ENCODE measurements at regions not wholly inside any gene's neighbourhood (a gene's known extent, or its start where the extent isn't known, plus 50 kb on each side); places are given as distances from the start of the nearest gene placed in this dataset.

- DNase-seq (ENCODE audit: low spot score) = no peak
Observed at GRCh38 chr11:134687548-134687947, 275.5 kb upstream of the B3GAT1 start.

GRCh38 chr11:134686460-134687061 is 274.5 kb upstream of the B3GAT1 start:
- DNase-seq (ENCODE audit: low spot score) = no peak

DNA sequence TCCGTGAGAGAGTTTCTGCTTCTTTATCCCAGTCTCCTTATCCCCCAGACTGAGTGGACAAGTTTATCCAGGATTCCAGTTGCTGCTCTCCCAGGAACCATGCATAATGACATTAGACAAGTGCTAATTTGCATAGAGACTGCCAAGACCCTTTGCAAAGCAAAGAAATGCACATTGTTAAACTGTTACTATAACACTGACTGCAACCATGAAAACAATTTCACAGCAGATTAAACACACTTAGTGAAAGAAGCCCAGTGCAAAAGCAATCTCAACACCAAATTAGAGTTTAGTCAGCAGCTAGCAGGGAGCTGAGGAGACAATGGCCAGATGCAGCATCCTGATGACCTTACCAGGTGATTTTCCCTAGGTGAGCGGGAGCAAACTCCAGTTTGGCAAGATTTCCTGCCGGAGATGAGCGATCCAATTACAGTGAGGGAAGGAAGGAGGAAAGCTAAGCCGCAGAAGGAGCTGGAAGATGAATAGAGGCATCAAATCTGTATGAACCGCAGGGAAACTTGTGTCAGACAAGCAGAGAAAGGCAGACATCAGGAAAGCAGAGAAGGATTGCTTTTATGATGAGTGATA is 273.8 kb upstream of the B3GAT1 start:
- no peak for DNase-seq (ENCODE audit: low spot score)

DNA sequence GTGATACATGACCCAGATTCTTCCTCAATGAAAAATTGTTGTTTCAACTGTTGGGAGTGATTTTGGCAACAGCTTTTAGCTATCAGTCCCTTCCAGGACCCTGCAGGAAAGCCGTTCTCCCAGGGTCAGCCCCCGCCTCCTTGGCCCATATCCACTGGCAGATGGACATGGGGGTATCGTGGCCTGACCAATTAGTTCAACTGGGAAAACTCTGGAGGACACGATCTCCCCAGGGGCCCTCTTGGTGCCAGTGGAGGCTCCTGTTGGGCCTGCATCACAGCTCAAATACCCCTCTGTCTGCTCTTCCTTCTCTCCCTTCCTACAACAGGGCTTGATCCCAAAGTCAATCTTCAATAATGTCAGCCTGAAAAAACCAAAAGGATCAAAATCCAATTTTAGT is 272.5 kb upstream of the B3GAT1 start:
- no peak for DNase-seq (ENCODE audit: low spot score)

- DNase-seq (ENCODE audit: low spot score) = no peak
Observed at GRCh38 chr11:134683860-134684259, 271.8 kb upstream of the B3GAT1 start.

DNA sequence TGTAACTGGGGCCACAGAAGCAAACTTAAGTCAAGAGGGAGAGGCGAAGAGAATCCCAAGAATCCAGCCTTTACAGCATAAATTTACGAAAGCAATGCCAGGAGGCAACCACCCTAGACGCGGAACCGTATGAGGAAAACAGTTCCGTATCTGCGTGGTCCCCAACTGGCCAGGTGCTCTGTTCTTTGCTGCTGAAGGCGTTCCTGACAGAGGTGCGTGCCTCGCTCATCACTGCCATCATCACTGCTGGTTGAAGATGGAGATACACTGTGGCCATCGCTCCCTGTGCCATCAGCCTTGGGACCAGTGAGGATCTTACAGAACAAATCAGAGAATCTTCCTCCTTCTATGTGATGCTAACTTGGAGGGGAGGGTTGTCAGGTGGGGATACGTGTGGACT is 270.5 kb upstream of the B3GAT1 start:
- no peak for DNase-seq (ENCODE audit: low spot score)

- no peak for DNase-seq (ENCODE audit: low spot score)
Observed at GRCh38 chr11:134679592-134679991, 267.6 kb upstream of the B3GAT1 start.

DNA sequence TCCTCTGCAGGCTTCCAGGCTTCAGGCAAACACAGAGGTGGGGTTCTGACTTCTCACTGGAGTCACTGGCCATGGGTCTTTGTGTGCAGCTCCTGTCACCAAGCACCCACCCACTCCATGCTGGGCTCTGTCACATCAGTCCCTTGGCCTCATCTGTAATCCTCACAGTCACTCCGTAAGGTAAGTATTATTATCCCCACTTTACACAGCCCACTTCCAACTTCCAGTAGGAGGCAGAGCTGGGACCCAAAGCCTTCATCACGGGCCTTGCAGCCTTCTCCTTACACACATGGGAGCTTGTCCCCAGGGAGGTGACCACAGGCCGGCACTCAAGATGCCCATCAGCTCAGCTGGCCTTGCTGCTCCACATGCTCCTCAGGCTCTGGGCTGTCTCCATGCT is 266.7 kb upstream of the B3GAT1 start:
- no peak for DNase-seq (ENCODE audit: low spot score)

DNA sequence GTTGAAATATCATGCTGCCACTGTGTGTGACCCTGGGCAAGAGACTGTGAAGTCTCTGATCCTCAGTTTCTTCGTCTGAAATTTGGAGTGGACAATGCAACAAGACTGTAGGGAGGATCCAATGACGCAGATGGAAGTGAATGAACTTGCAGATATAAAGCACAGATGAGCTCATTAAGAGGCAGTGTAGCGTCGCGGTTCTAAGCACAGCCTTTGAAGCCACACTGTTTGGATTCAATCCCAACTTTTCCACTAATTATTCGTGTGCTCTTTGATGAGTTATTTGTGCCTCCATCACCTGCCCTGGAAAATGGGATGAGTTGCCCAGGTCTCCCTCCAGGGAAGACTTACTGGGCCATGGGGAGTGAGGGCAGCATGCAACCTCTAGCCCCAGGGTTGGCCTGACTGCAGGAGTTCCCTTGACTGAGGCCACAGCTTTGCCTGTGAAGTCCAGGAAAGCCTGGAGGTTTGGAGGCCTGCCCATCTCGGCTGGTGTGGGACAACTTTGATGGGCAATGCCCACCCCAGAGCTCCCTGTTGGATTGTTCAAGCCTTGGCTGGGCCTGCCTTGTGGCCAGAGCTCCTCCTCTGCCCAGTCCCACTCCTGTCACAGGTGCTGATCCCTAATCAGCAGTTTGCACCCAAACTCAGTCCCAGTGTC is 266.0 kb upstream of the B3GAT1 start:
- DNase-seq (ENCODE audit: low spot score) = no peak

DNA sequence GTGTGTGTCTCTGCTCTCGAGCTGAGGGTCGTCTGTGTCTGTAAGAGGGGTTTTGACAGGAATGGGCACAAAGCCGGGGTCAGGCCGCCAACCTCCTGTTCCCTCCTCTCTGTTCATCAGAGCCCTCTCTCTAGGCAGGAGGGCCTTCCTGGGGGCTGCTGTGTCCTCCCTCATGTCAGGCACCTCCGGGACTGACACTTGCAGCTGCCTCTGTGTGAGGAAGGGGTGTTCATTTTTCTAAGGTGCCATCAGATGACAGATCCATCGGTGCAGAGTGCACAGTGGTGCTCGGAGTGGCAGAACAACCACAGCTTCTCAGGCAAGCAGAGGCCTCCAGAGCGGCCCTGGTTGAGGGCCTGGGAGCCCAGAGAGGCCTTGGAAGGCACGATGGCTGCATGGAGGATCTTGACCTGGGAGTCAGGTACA is 265.4 kb upstream of the B3GAT1 start:
- DNase-seq (ENCODE audit: low spot score) = no peak

- DNase-seq (ENCODE audit: low spot score) = no peak
Observed at GRCh38 chr11:134676516-134677287, 264.7 kb upstream of the B3GAT1 start.

- no peak for DNase-seq (ENCODE audit: low spot score)
Observed at GRCh38 chr11:134675983-134676382, 263.9 kb upstream of the B3GAT1 start.

DNA sequence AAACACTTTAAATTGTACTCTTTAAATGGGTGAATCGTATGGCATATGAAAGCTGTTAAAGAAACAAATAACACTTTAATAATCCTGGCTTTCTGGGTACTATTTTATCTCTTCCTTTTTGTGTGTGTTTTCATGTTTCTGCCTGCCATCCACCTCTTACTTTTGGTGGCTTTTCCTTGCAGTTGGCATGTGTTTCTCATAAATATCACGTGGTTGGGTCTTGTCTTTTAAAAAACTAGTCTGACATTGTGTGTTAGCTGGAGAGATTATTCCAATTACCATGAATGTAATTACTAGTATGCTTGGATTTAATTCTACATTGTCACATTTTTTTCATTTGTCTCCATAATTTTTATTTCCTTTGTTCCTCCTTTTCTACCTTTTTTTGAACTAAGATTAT is 262.9 kb upstream of the B3GAT1 start:
- DNase-seq (ENCODE audit: low spot score) = no peak

DNA sequence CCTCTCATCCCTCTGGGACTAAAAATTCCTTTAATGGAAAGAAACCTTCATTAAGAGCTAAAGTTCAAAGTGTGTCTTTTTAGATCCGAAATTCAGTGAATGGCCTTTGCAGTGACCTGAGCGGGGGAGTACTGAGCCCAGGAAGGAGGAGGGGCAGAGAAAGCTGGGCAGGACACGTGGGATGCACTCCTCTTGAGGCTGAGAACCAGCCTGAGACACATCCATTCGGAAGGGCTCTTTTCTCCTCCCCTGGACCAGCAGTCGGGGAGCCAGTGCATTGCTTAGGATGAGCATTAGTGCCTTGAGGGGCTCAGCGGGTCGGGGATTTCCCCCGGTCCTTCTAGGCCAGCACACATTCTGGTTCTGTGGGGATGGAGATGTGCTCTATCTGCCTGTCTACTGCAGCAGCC is 258.9 kb upstream of the B3GAT1 start:
- no peak for DNase-seq (ENCODE audit: low spot score)

DNA sequence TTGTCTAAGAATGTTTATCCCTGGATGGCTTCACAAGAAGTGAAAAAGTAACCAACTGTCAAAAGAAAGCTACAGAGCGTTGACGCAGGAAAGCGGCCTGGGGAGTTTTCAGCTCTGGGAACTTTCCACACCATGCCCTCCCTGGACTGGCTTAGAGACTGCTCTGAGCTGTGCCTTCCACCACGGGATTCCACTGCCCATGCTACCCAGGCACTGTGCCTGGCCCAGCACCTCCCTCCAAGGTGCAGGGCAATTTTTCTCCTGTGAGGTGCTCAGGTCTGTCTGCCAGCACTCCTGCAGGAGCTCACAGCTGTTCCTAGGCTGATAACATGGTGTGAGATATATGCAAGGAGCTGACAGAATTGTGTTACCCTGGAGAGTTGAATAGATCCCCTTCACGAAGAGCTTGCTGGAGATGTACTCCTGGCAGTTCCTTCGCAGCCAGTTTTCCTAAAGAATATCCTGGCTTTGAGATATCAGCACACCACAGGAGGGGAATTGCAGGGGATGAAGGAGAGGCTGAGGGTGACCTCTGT is 258.3 kb upstream of the B3GAT1 start:
- DNase-seq (ENCODE audit: low spot score) = no peak

- no peak for DNase-seq (ENCODE audit: low spot score)
Observed at GRCh38 chr11:134669796-134670195, 257.8 kb upstream of the B3GAT1 start.

- no peak for DNase-seq (ENCODE audit: low spot score)
Observed at GRCh38 chr11:134668796-134669195, 256.8 kb upstream of the B3GAT1 start.

DNA sequence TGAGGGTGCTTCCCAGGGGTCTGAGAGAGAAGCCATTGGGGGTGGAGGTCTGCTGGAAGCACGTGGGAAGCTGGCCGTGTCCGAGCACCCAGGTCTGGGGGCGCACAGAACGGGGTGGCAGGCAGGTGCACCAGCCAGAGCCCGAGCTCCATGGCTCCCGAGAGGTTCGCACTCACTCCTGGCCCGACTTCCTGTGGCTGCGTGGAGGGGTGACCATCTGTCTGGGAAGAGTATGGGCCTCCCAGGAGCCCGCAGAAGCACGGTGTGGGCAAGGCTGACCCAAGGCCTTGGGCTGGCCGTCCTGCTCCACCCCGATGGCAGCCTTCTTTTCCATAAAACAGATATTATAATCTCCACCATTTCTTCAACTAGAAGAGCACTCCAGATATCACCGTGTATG is 256.0 kb upstream of the B3GAT1 start:
- no peak for DNase-seq (ENCODE audit: low spot score)

DNA sequence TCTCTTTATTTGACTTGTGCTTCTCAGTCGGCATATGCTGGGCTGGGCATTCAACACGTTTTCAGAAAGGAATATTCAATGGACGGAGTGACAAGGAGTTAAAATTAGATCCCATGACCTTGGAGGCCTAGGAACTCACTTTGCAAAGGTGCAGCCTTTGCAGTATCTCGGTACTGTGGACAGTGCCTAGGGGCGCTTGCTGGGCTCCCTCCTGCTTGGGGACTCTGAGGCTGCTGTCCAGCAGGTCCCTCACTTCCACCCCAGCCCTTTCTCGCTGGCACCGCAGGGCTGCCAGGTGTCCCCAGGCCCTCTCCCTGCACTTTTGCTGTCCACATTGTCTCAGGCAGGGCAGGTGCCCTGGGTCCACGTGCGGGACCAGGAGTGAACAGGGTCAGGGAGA is 255.5 kb upstream of the B3GAT1 start:
- DNase-seq (ENCODE audit: low spot score) = no peak

DNA sequence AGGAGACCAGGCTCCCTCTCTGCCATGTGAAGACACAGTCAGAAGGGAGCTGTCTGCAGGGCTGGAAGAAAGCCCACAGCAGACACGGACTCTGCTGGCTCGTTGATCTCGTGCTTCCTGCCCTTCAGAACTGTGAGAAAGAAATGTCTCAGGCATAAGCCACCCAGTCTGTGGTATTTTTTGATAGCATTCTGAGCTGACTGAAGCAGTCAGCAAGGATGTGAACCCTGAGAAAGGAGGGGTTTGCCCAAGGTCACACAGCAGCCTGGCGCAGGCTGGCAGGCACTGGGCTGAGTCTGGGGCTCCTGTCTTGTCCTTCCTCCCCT is 255.1 kb upstream of the B3GAT1 start:
- DNase-seq (ENCODE audit: low spot score) = no peak

DNA sequence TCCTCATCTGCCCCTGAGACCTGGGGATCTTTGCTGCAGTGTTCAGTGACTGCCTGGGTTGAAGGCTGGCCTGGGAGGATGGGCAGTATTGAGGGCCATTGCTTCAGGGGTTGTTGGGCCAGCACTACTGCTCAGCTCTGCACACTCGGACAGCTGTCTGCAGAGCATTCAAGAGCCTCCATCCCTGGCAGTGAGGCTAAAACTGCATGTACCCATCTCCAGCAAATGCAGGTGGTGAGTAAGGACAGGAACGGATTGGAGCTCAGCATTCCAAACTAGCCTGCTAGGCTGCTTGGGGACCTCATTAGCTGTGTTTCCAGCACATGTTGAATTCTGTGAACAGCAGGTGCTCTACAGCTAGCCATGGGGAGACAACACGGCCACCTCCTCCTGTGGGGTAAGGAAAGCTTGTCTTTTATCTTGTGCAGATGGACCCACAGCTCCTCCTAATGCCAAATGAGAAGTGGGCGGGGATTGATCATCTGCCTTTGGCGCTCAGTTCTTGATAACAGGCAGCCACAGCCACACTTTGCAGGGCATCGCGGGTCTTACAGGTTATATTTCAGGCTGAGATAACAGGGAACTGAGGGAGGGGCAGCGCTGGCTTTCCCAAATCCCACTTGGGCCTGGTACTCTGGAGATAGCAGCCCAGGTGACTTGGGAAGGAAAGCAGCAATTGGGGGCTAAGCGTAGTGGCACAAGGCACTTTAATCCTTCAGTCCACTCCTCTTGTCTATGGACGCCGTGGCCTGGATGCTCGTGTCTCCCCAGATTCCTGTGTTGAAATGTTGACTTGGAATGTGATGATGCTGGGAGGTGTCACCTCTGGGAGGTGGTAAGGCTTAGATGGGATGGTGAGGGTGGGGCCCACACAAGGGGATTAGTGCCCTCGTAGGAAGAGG is 254.5 kb upstream of the B3GAT1 start:
- DNase-seq (ENCODE audit: low spot score) = no peak

Data from GM03348 (cell line).